GM19239 (cell line): ENCODE measurements at regions not wholly inside any gene's neighbourhood (a gene's known extent, or its start where the extent isn't known, plus 50 kb on each side); places are given as distances from the start of the nearest gene placed in this dataset.

Source experiments
- DNase-seq: peaks from one replicate; pipeline ENCODE4 v3.0.0; 2011; ENCODE audit warnings: low spot score; ENCODE audit not compliant: insufficient read length
- FAIRE-seq: peaks from 2 replicates; lab custom pipeline; 2011; peaks lifted over from hg19 to GRCh38; lab: Jason Lieb, UNC

DNA sequence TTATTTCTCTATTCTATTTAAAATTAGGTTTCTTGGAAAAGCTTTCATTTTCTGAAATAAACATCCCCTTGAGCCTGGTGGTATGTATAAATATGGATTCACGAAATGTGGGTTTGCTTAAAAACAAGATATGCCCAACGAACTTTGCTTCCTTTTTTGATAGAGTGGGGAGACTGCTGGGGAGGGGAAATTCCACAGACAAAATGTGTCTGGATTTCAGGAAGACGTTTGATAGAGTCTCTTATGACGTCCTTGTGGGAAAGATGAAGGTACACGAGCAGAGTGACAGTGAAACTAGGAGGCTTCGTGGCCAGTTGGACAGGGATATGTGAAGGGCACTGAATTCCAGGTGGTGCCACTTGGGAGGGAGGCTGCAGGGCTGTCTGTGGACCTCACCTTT lies 84.5 kb upstream of the RPS23 start:
- FAIRE-seq (no peak), DNase-seq (no peak)

DNA sequence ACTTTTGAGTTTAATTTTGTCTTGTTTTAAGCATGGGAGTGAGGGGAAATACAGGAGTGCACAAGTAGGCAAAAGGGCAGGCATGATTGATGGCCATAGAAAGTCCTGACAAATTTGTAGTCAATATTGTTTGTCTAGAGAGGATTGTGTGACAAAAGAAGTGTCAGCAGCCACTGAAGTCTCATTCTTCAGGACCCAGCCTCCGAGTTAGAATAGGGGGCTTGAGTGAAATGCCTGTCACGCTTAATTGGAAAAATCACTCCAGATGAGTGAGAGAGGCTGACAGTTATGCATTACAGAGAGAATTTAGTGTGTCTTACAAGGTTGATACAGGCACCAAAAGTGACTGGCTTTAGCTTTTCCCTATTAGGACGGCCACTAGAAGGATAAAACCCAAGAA lies 81.9 kb upstream of the RPS23 start:
- no peak for DNase-seq

DNA sequence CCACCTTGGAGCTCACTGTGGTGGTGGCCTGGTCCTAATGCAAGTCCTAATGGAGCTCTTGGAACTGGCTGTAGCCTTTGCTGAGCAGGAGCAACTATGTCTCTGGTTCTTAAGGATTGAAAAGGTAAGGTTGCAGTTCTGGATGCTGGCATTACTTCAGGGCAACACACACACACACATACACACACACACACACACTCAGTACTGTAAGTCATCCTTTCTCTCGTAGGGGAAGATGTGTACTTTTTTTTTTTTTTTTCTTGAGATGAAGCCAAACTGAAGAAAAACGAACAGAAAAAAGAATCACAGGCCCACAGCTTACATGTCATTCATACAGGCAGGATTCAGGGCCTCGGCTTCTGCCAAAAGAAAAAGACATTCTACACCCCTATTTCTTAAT lies 81.1 kb upstream of the RPS23 start:
- no peak for FAIRE-seq
- no peak for DNase-seq

More for the DNA sequence above, 81.9 kb upstream of the RPS23 start:
- no peak for FAIRE-seq

DNA sequence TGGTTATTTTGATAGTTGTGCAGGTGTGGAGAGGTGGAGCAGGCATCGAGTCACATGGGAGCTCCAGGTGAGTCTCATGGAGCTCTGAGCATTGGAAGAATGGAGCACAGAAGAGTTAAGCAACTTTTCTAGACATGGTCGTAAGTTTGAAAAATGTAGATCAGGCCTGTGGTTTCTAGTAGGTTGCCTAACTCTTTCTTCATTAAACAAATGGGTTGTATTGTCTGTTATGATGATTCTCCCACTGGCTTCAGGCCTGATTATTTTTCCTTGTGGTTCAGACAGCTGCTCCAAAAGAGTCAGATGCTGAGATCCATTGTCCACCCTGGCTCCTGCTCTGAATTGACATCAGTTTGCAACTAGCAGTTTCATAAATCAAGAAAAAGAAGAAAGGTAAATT lies 80.3 kb upstream of the RPS23 start:
- DNase-seq (no peak), FAIRE-seq (no peak)

DNA sequence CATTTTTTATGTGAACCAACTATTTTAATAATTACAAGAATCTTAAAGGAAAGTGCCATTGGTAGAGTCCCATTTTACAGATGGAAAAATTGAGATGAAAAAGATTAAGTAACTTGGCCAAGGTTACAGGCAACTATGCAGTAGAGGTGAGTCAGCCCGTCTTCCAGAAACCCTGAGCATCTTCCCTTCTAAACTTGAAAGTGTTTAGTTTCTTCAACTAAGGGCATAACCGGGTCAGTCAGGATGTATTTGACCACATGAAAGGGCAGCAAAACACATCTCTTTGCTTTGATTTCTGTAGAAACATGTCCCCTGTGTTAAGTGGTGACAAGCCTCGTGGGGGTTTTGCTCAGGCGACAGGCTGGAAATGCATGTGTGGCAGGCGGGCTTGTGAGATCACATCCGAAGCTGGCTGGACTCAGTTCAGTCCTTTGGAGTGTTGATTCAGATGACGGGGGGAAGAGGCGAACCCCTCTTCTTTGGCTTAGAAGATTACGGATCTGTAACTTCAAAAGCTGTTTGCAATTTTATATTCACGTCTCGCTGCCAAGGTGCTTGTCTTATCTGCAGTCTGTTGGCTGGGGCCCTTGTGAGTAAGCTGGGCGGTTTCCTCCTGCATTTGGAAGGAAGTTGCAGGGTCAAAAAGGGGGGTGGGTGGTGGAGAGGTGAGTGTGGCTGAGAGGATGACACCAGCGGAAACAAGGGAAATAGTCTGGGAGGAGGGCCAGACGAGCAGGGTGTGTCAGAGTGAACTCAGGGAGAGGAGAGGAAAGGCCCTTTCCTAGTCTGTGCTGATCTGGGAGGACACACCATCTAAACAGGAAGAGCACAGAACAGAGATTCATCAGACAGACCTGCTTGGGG lies 78.9 kb upstream of the RPS23 start:
- FAIRE-seq (peak; percentile 8), DNase-seq (no peak)

DNA sequence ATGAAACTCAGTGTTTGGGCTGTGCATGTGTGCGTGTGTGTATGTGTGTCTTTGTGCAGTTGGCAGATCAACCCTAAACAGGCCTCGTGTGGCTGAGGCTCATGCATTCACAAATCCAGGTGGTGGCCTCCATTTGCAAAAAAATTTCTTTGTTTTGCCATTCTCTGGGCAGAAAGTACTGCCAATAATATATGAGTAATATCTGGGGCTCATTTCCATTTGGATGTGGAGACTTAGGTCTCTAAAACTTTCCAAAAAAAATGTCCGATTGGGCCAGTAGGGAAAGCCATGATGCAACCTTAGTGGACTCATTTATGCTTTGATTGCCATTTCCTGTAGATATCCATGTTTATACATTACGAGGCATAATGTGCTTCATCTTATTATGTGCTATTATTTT lies 77.9 kb upstream of the RPS23 start:
- DNase-seq: no peak

DNA sequence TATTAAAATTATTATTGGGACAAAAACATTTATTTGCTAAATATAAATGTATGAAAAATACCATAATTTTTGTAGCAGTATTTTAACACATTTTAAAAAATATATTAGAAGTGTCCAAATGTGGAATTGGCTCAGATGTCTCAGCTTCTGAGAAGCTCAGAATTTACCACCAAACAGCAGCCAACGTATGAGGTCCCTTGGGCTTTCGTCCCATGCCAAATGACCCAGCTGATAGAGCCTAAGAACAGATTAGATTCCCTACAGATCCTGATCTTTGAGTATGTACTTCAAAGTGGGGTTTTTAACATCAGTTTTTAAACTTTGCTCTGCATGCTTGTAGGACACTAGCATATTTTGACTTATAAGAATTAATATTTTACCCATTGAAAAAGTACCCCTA lies 77.3 kb upstream of the RPS23 start:
- FAIRE-seq (no peak), DNase-seq (no peak)

More for the DNA sequence above, 77.9 kb upstream of the RPS23 start:
- no peak for FAIRE-seq

DNA sequence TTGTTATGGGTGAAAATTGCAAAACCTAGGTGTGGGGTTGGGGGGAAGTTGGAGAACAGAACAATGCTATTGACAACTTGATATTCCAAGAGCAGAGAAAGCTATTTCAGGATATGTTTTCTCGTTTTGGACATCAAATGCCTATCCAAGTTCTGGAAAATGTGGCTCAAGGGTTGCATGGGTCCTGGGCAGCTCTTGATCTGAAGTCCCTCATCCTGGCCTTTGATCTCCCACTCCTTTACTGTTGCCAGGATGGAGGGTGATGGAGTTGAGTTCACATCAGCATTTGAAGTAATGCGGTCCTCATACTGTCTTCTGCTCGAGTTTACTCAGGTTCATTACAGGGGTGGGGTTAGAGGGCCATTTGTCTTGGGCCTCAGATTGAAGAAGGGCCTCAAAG lies 76.9 kb upstream of the RPS23 start:
- FAIRE-seq: no peak
- DNase-seq: no peak

DNA sequence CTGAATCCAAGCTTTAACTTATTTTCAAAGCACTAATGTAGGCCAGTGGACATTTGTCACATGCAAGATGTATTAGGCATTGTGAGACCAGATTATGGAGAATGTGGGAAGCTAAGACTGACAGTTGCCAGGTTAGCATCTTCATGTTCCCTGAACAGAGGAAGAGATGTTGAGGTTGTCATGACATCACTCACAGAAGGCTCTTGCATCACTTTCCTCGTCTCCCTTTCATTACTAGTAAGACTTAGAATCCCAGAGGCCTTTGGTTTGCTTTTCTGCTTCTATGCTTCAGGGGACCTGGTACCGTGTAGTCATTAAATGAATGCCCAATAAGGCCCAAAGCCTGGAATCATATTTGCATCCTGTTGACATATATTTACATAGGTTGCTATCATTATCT lies 76.4 kb upstream of the RPS23 start:
- FAIRE-seq: no peak
- no peak for DNase-seq

DNA sequence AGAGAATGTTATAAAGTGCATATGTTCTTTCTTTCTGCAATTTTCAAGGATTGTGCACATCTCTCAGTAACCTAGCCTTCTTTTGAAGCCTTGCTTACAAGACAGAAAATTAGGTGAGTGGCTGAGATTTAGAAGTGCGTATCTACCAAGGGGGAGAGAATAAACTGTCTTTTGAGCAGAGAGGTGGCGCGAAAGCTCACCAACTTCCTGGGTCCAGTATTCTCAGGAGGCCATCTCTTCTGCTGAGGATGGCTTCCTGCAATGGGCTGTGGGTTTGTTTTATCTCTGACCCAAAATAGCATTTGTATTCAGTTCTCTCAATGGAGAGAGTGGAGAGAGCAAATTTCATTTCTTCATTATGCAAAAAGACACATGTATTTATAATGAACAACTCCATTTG lies 75.4 kb upstream of the RPS23 start:
- DNase-seq (no peak), FAIRE-seq (no peak)

DNA sequence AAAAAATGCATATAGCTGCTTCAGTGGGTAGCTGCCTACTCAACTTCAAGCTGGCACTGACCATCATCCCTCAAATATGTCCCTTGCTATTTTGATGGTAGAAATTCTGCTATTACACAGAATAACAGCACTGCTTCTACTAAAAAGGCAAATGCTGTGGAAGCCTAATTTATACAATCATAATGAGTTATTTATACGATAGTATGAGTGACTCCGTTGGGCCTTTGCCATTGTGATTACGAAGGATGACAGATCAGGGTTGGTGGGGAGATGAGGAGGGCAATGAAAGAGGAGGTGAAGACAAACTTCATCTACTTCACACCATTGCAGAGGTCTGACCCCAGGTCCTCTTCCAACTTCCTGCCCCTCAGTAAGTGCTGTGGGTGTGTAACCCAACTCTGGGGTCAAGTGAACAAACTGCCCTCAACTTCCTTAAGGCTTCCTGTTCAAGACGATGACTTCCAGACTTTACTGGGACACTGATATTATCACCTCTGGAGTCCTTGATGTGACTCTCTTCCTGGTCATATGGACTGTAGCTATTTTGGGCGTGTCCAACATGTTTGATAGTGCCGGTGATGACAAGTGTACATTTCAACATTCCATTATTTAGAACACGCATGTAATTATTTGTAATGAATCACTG lies 74.1 kb upstream of the RPS23 start:
- DNase-seq (no peak), FAIRE-seq (no peak)

DNA sequence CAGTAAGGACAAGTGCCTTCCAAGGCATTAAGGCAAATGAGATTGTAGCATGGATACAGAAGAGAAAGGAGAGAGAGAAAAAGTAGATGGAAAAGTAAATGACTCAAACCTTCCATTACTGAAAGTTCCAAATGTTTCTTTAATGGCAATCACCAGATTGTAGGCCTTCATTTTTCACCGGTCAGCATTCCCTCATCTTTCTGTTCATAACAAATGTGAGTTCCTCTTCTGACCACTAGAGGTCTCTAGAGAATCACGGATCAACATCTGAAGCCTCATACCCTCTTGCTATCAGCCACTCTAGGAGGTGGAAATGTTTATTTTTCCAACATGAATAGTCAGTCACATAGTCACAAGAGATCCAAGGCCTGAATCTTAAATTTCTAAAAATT lies 73.6 kb upstream of the RPS23 start:
- peak; percentile 18 for DNase-seq
- peak; percentile 86 for FAIRE-seq

DNA sequence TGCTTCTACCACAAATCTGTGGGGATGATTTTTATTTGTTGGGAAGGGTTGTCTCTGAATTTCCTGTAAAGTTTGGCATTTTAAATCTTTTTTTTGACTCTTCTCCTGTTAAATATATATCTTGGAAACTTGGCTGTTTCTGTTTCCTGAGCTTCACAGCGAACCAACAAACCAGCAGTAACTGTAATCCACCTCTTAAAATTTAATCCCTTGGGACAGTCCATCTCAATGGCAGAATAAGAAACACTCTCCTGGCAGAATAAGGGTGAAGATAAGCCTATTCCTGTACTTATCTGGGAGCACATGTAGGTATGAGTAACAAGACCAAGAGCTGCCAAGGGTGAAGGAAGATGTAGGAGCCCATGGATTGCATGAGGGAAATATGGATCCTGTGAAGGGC lies 73.1 kb upstream of the RPS23 start:
- DNase-seq (no peak), FAIRE-seq (no peak)

DNA sequence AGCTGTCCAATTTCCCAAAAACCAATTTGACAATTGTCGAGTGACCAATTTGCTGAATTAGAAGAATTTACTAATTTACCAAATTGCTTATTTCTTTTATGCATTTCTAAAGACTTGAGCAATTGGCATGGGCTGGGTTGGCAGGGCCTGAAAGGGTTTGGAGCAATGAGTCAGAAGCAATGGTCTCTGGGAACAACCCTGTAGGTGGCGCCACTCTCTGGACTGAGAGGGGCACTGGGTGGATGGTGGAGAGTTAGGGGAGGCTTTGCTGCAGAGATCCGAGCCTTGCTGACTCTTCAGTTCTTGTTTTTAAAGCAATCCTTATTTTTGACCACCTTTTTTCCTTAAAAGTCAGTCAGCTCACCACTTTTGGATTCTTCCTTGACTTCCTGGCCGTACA lies 71.5 kb upstream of the RPS23 start:
- no peak for DNase-seq
- FAIRE-seq: no peak

DNA sequence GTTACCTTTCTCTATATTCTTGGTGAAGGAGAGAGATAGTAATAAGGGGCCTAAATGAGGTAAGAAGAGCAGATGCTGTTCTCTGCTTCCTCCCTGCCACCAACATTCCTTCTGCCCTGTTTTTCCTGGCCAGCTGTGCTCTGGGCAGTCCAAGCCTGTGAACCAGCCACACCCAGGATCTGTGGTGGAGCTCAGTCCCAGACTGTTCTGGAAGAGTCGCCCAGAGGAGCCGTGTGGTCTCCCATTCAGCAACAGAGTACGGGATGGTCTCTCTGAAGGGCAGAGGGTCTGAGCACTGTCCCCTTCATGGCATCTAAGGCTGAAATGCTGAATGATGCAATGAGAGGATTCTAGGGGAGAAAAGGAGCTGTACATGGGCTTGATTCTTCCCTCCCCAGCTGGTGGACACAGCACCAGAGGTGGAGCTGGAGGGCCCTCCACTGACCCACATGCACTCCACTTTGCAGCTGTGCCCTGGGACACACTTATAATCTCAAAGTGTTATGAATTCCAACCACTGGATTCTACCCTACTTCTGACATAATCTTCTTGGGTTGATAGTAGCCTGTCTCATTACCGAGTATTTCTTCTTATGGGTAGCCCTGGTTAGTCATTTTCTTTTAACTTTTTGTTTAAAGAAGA lies 70.8 kb upstream of the RPS23 start:
- no peak for DNase-seq
- FAIRE-seq: no peak

DNA sequence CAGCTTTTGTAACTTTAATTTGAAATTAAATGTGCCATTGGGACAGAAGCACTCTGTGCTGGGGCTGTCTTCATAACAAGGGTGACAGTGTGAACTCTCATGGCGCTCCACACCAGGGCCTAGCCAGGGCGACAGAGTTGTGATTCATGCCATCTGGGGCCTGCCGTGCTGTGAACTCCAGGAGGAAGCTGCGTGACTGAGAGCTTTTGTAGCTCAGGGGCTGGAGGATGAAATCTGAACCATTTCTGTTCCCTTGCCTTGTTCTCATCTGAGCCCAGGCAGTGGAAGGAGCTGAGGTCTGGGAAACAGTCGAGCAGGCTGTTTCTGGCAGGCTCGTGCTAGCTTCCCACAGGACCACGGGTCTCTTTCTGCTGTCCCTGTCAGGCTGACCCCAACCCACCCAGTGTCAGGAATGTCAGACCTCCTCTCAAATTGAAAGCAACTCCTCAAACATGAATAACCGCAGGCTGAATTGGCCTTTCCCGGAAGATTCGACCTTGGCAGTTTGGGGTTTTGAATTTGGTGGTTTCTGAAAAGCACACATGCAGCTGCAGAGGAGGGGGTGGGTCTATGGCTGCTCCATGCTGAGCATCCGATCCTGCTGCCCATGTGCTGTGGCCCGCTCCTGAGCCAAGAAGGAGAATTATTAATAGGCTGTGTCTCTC lies 69.2 kb upstream of the RPS23 start:
- no peak for DNase-seq
- no peak for FAIRE-seq

DNA sequence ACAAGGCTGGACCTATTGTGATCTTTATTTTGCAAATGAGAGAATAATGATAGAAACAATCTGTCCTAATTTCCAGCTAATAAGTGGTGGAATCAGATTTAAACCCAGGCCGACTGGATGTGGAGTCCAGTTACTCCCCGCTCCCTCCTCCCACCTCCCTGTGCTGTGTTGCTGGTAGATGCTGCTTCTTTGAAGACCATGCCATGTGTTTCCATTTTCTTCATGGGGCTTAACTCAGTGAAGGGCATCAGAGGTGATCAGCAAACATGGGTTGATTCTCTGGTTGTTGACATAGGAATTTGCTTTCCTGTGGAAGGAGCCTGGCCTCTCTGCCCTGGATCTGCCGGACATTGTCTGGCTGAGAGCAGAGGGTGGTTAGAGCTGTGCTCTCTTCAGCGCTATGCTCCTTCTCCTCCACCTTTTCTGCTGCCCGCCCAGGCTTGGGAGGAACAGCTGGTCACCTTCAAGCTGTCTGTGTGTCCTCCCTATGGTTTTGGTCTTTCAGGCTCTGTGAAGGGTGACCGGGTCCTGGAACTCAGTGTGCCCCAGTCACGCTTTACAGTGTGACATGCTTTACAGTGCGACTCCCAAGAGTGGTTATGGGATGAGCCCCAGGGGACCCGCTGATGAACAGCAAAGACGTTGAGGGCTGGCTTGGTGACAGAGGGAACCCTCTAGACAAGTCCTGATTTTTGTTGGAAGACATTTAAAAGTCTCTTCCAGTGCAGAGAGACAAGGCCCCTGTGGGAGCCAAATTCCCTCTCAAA lies 68.4 kb upstream of the RPS23 start:
- no peak for FAIRE-seq
- DNase-seq: no peak

DNA sequence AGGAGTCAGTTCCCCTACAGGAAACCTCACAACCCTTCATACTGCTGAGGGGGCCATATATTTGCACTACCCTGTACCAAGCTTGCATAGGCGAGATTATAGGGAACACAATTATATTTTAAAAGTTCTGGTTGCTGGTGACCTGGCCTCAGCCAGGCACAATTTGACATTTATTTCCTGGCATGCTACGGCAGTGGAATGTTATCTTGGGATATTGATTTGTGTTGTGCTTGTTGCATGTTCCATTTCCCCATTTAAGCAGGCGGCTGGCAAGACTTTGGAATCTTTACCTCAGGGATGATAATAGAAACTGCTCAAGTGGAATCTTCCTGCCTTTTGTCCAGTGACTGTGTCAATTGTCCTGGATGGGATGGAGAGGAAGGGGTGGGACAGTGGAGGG lies 67.0 kb upstream of the RPS23 start:
- FAIRE-seq (no peak), DNase-seq (no peak)

DNA sequence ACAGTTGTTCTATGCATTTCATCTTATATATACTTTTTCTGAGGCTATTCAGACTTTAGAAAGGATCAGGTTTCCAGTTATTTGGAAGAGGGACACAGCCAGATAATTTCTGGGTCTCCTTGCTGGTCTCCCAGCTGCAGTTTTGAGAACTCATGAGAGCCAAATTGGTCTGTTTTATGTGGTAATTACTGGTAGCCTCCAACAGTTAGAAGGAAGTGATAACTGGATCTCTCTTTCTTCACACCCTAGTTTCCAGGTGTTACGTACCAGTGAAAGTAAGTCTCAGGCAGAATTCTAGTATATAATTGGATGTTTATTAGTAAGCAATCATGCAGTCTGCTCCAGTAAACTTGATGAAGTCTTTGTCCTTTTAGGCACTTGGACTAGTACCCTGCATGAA lies 63.2 kb upstream of the RPS23 start:
- FAIRE-seq (no peak), DNase-seq (no peak)

DNA sequence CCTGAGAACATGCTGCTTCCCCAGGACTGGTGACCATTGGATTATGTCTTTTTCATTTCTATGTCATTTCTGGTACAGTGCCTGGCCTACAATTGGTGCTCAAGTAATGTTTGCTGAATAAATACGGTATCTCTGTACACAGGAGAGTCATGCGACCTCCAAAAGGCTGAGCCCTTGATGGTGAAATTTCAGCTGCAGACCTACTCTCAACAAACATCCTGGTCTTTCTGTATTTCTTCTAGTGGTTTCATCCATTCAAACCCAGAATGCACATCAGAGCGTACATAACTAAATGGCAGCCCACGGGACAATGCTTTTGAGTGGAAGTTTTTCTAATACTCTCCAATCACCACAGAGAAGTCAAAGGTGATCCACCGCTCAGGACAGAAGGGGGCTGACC lies 62.6 kb upstream of the RPS23 start:
- DNase-seq (no peak), FAIRE-seq (no peak)
